Activated CD8-positive, alpha-beta T cell treated with anti-CD3 and anti-CD28 coated beads, Interleukin-2, amount 10 ng/mL, durations not matched to agents 7 days and 5 days (primary cell): ENCODE measurements at regions not wholly inside any gene's neighbourhood (a gene's known extent, or its start where the extent isn't known, plus 50 kb on each side); places are given as distances from the start of the nearest gene placed in this dataset.

Experiments
- ATAC-seq: fragments of 150-1000 bp; cut with Tn5 transposase; one replicate; pipeline ENCODE4 v1.10.0; 2021; ENCODE audit warnings: moderate library complexity
- CTCF ChIA-PET: fragments of 350-600 bp; sonication (Branson Sonifier 250); formaldehyde crosslinking; loops from one replicate; lab custom pipeline; 2021; ENCODE audit warnings: antibody characterized with exemption; lab: Charles Lee
- POLR2A ChIA-PET: fragments of 350-600 bp; sonication (Branson Sonifier 250); formaldehyde crosslinking; loops from one replicate; lab custom pipeline; 2021; ENCODE audit warnings: antibody characterized with exemption; lab: Charles Lee
- DNase-seq: peaks from one replicate; pipeline ENCODE4 v3.0.0-alpha.2; 2020
- H3K27ac Mint-ChIP-seq: one replicate; pipeline ENCODE4 v1.8.0; 2021; ENCODE audit warnings: mild to moderate bottlenecking, mixed read lengths
- H3K27me3 Mint-ChIP-seq: one replicate; pipeline ENCODE4 v1.8.0; 2021; ENCODE audit warnings: low read depth, mixed read lengths
- H3K36me3 Mint-ChIP-seq: one replicate; pipeline ENCODE4 v1.8.0; 2021; ENCODE audit warnings: low read depth, mixed read lengths
- H3K4me1 Mint-ChIP-seq: one replicate; pipeline ENCODE4 v1.8.0; 2021; ENCODE audit warnings: low read depth, mixed read lengths
- H3K4me3 Mint-ChIP-seq: one replicate; pipeline ENCODE4 v1.8.0; 2021; ENCODE audit warnings: mild to moderate bottlenecking, mixed read lengths
- H3K9me3 Mint-ChIP-seq: one replicate; pipeline ENCODE4 v1.8.0; 2022; ENCODE audit warnings: mixed read lengths; ENCODE audit not compliant: insufficient read depth

GRCh38 chr7:45977256-45977780, 56.2 kb upstream of the IGFBP3 start:
- no peaks in the 10 kb centered on the region for H3K9me3 Mint-ChIP-seq
- no peak overlapping the region for H3K4me3 Mint-ChIP-seq
- H3K27ac Mint-ChIP-seq = no peak overlapping the region
- no peaks in the 10 kb centered on the region for H3K36me3 Mint-ChIP-seq
- ChIA-PET POLR2A (no interaction called here), CTCF (no interaction called here)
- no peaks in the 10 kb centered on the region for H3K27me3 Mint-ChIP-seq
- H3K4me1 Mint-ChIP-seq = peaks cover 9% of the 10 kb centered on the region
- ATAC-seq (no peak), DNase-seq (no peak)

- ChIA-PET CTCF (no interaction called here), POLR2A (no interaction called here)
- no peak for DNase-seq
- Mint-ChIP-seq H3K27ac (no peak overlapping the region), H3K27me3 (no peaks in the 10 kb centered on the region), H3K4me3 (no peak overlapping the region), H3K36me3 (no peaks in the 10 kb centered on the region), H3K9me3 (no peaks in the 10 kb centered on the region), H3K4me1 (peaks cover 9% of the 10 kb centered on the region)
- no peak for ATAC-seq
Measured at GRCh38 chr7:45976485-45976856, 55.4 kb upstream of the IGFBP3 start.

- Mint-ChIP-seq H3K27ac (no peak overlapping the region), H3K9me3 (no peaks in the 10 kb centered on the region), H3K4me1 (peaks cover 9% of the 10 kb centered on the region), H3K36me3 (no peaks in the 10 kb centered on the region), H3K4me3 (no peak overlapping the region), H3K27me3 (no peaks in the 10 kb centered on the region)
- ChIA-PET CTCF (no interaction called here), POLR2A (no interaction called here)
- DNase-seq (no peak), ATAC-seq (no peak)
Measured at GRCh38 chr7:45975847-45976484, 54.9 kb upstream of the IGFBP3 start.

- Mint-ChIP-seq H3K27me3 (no peaks in the 10 kb centered on the region), H3K27ac (no peak overlapping the region), H3K4me1 (peaks cover 9% of the 10 kb centered on the region), H3K36me3 (no peaks in the 10 kb centered on the region), H3K9me3 (no peaks in the 10 kb centered on the region), H3K4me3 (no peak overlapping the region)
- ChIA-PET POLR2A (no interaction called here), CTCF (no interaction called here)
- no peak for ATAC-seq
- no peak for DNase-seq
Measured at GRCh38 chr7:45975367-45975766, 54.3 kb upstream of the IGFBP3 start.

GRCh38 chr7:45974540-45975360, 53.7 kb upstream of the IGFBP3 start:
- no peak overlapping the region for H3K4me3 Mint-ChIP-seq
- H3K4me1 Mint-ChIP-seq = peaks cover 9% of the 10 kb centered on the region
- ChIA-PET POLR2A (no interaction called here), CTCF (no interaction called here)
- DNase-seq (no peak), ATAC-seq (no peak)
- H3K27me3 Mint-ChIP-seq = no peaks in the 10 kb centered on the region
- H3K36me3 Mint-ChIP-seq = no peaks in the 10 kb centered on the region
- H3K27ac Mint-ChIP-seq = no peak overlapping the region
- no peaks in the 10 kb centered on the region for H3K9me3 Mint-ChIP-seq

GRCh38 chr7:45973725-45974532, 52.9 kb upstream of the IGFBP3 start:
- H3K4me3 Mint-ChIP-seq = no peak overlapping the region
- peaks cover 9% of the 10 kb centered on the region for H3K4me1 Mint-ChIP-seq
- no peak overlapping the region for H3K27ac Mint-ChIP-seq
- DNase-seq (no peak), ATAC-seq (no peak)
- H3K36me3 Mint-ChIP-seq = no peaks in the 10 kb centered on the region
- H3K27me3 Mint-ChIP-seq = no peaks in the 10 kb centered on the region
- ChIA-PET POLR2A (no interaction called here), CTCF (no interaction called here)
- no peaks in the 10 kb centered on the region for H3K9me3 Mint-ChIP-seq

- DNase-seq (no peak), ATAC-seq (no peak)
- Mint-ChIP-seq H3K9me3 (no peaks in the 10 kb centered on the region), H3K27me3 (no peaks in the 10 kb centered on the region), H3K27ac (no peak overlapping the region), H3K4me3 (no peak overlapping the region), H3K4me1 (peaks cover 7% of the 10 kb centered on the region), H3K36me3 (no peaks in the 10 kb centered on the region)
- ChIA-PET POLR2A (no interaction called here), CTCF (no interaction called here)
Measured at GRCh38 chr7:45972629-45973312, 51.7 kb upstream of the IGFBP3 start.

GRCh38 chr7:45971661-45972175, 50.6 kb upstream of the IGFBP3 start:
- no peaks in the 10 kb centered on the region for H3K36me3 Mint-ChIP-seq
- no peak overlapping the region for H3K4me3 Mint-ChIP-seq
- peaks cover 7% of the 10 kb centered on the region for H3K4me1 Mint-ChIP-seq
- H3K9me3 Mint-ChIP-seq = no peaks in the 10 kb centered on the region
- H3K27me3 Mint-ChIP-seq = no peaks in the 10 kb centered on the region
- DNase-seq = no peak
- no peak for ATAC-seq
- ChIA-PET POLR2A (no interaction called here), CTCF (no interaction called here)
- H3K27ac Mint-ChIP-seq = no peak overlapping the region

- H3K4me3 Mint-ChIP-seq = no peak overlapping the region
- H3K27ac Mint-ChIP-seq = no peak overlapping the region
- H3K36me3 Mint-ChIP-seq = no peaks in the 10 kb centered on the region
- ChIA-PET POLR2A (no interaction called here), CTCF (no interaction called here)
- ATAC-seq (no peak), DNase-seq (no peak)
- H3K4me1 Mint-ChIP-seq = peaks cover 7% of the 10 kb centered on the region
- H3K27me3 Mint-ChIP-seq = no peaks in the 10 kb centered on the region
- no peaks in the 10 kb centered on the region for H3K9me3 Mint-ChIP-seq
Measured at GRCh38 chr7:45971171-45971570, 50.1 kb upstream of the IGFBP3 start.
